Natural killer cell (primary cell): ENCODE measurements at regions not wholly inside any gene's neighbourhood (a gene's known extent, or its start where the extent isn't known, plus 50 kb on each side); places are given as distances from the start of the nearest gene placed in this dataset.

Experiments
- ATAC-seq, 3 donors: fragments of 150-1000 bp in 2 of 3; fragments of 200-7000 bp in 1 of 3; cut with Tn5 transposase; 1 replicate in 1 of 3; 2 replicates in 2 of 3; pipeline ENCODE4 v1.10.0; 2021; ENCODE audit warnings: mild to moderate bottlenecking in 2 of 3, moderate library complexity in 2 of 3
- DNase-seq, 2 donors: peaks; one replicate each; pipeline versions ENCODE4 v3.0.0 to v3.0.0-alpha.2; 2013 to 2021; ENCODE audit warnings: mixed read lengths in 1 of 2
- H3K27ac ChIP-seq: one replicate; pipeline ENCODE4 v1.5.1; 2013; ENCODE audit warnings: mild to moderate bottlenecking, low read length
- H3K27me3 ChIP-seq: one replicate; pipeline ENCODE4 v1.6.1; 2013; ENCODE audit warnings: low read length; ENCODE audit not compliant: control insufficient read depth, insufficient read depth
- H3K36me3 ChIP-seq: one replicate; pipeline ENCODE4 v1.6.1; 2013; ENCODE audit warnings: low read length; ENCODE audit not compliant: control insufficient read depth, insufficient read depth
- H3K4me1 ChIP-seq: one replicate; pipeline ENCODE4 v1.6.1; 2013; ENCODE audit warnings: low read length; ENCODE audit not compliant: control insufficient read depth, insufficient read depth
- H3K4me3 ChIP-seq: one replicate; pipeline ENCODE4 v1.5.1; 2013; ENCODE audit warnings: low read length
- H3K9me3 ChIP-seq: one replicate; pipeline ENCODE4 v1.6.1; 2013; ENCODE audit warnings: low read length; ENCODE audit not compliant: control insufficient read depth, insufficient read depth
- H3K27ac Mint-ChIP-seq, 2 donors: one replicate each; pipeline ENCODE4 v1.8.0; 2022; ENCODE audit warnings: mild to moderate bottlenecking in 2 of 2, mixed read lengths in 2 of 2, moderate library complexity in 1 of 2
- H3K27me3 Mint-ChIP-seq, 2 donors: one replicate each; pipeline ENCODE4 v1.8.0; 2022; ENCODE audit warnings: low read depth in 2 of 2, mixed read lengths in 2 of 2
- H3K36me3 Mint-ChIP-seq: one replicate; pipeline ENCODE4 v1.8.0; 2022; ENCODE audit warnings: mixed read lengths
- H3K4me1 Mint-ChIP-seq, 2 donors: one replicate each; pipeline ENCODE4 v1.8.0; 2022; ENCODE audit warnings: mixed read lengths in 2 of 2
- H3K4me3 Mint-ChIP-seq: one replicate; pipeline ENCODE4 v1.8.0; 2022; ENCODE audit warnings: mild to moderate bottlenecking, moderate library complexity, mixed read lengths
- H3K9me3 Mint-ChIP-seq, 2 donors: one replicate each; pipeline ENCODE4 v1.8.0; 2022; ENCODE audit warnings: mixed read lengths in 2 of 2
- WGBS: methylation state at CpG from one replicate; pipeline ENCODE4 v1.1.7; 2013; ENCODE audit warnings: missing lambda C conversion rate; ENCODE audit not compliant: insufficient coverage; 5-methylcytosine and 5-hydroxymethylcytosine counted together
- intact Hi-C: fragments of 100-400 bp; cut with micrococcal nuclease; formaldehyde crosslinking; loops from one replicate; pipeline ENCODE4 v1.14.2; 2022
- TF ChIP-seq, protein P1 (sequence below): fragments of 200-600 bp; IDR thresholded peaks from one replicate; pipeline ENCODE4 v1.8.0; 2022; ENCODE audit warnings: antibody characterized with exemption

DNA sequence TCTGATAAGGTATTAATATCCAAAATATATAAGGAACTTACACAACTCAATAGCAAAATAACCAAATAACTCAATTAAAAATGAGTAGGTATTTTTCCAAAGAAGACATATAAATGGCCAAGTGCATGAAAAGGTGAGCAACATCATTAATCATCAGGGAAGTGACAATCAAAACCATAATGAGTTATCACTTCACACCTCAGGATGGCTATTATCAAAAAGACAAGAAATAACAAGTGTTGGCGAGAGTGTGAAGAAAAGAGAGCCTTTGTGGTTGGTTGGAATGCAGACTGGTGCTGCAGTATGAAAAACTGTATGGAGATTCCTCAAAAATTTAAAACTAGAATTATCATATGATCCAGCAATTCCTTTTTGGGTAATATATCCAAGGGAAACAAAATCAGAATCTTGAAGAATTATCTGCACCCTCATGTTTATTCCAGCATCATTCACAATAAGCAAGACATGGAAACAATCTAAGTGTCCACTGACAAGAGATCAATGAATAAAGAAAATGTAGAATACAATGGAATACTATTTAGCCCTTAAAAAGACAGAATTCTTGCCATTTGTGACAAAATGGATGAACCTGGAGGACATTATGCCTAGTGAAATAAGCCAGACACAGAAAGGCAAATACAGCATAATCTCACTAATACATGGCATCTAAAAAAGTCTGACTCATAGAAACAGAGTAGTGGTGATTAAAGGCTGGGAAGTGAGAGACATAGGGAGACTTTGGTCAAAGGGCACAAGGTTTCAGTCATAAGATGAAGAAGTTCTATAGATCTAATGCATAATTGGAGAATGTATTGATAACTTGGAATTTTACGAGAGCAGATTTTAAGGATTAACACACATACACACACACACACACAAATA lies 175.6 kb downstream of the FOXA2 start:
- no peaks in the 10 kb centered on the region for H3K36me3 Mint-ChIP-seq
- Histone ChIP-seq H3K36me3 (no peaks in the 10 kb centered on the region), H3K4me3 (no peak overlapping the region), H3K27ac (no peak overlapping the region), H3K27me3 (no peaks in the 10 kb centered on the region), H3K4me1 (no peaks in the 10 kb centered on the region), H3K9me3 (no peaks in the 10 kb centered on the region)
- H3K27me3 Mint-ChIP-seq: no peaks in the 10 kb centered on the region
- DNase-seq (no peak), ATAC-seq (no peak)
- TF ChIP-seq, protein P1, sequence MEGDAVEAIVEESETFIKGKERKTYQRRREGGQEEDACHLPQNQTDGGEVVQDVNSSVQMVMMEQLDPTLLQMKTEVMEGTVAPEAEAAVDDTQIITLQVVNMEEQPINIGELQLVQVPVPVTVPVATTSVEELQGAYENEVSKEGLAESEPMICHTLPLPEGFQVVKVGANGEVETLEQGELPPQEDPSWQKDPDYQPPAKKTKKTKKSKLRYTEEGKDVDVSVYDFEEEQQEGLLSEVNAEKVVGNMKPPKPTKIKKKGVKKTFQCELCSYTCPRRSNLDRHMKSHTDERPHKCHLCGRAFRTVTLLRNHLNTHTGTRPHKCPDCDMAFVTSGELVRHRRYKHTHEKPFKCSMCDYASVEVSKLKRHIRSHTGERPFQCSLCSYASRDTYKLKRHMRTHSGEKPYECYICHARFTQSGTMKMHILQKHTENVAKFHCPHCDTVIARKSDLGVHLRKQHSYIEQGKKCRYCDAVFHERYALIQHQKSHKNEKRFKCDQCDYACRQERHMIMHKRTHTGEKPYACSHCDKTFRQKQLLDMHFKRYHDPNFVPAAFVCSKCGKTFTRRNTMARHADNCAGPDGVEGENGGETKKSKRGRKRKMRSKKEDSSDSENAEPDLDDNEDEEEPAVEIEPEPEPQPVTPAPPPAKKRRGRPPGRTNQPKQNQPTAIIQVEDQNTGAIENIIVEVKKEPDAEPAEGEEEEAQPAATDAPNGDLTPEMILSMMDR: no peak
- H3K27ac Mint-ChIP-seq: no peak overlapping the region
- H3K9me3 Mint-ChIP-seq: peaks cover 0 to 3% of the 10 kb centered on the region in 2 donors
- no CpG with 5 or more reads among the region's 2 CpGs for WGBS
- H3K4me1 Mint-ChIP-seq: peaks cover 16 to 17% of the 10 kb centered on the region in 2 donors
- intact Hi-C loops: no loop called here
- no peak overlapping the region for H3K4me3 Mint-ChIP-seq

DNA sequence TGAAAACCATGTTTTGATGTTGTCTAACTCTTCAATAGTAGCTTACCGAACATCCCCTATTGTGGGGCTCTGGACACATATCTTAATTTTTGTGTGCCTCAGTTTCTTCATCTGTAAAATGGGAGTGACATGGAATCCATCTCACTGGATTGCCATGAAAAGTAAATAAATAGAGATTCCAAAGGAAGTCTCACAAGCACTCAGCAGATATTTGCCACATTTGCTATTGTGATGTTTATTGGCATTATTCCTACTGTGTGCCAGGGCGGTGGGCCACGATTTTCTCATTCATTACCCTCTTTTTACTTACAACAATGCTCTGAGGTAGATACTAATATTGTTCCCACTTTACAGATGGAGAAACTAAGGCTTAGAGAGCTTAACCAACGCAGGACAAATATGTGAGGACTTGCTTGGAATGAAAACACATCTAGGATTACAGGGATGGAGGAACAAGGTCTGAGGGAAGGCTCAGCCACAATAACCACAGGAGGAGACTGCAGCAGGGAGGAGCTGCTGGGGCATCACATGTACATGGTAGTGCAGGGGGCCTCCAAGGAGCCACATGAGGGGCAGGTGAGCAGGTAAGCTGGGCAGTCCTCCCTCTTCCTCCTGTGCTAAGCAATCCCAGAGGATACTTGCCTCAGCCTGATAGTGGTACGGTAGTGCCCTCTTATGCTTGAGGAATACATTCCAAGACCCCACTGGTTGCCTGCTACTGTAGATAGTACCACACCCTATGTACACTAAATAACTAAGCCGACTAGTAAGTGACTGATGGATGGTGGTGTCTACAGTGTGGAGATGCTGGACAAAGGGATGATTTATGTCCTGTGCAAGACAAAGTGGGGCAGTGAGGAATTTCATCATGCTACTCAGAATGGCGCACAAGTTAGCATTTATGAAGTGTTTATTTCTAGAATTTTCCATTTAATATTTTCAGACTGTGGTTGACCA lies 176.9 kb downstream of the FOXA2 start:
- DNase-seq: no peak
- H3K36me3 ChIP-seq: no peaks in the 10 kb centered on the region
- no peaks in the 10 kb centered on the region for H3K27me3 ChIP-seq
- H3K36me3 Mint-ChIP-seq: no peaks in the 10 kb centered on the region
- H3K27ac ChIP-seq: no peak overlapping the region
- no peak overlapping the region for H3K4me3 ChIP-seq
- H3K27me3 Mint-ChIP-seq: no peaks in the 10 kb centered on the region
- H3K27ac Mint-ChIP-seq: no peak overlapping the region
- peaks cover 7% of the 10 kb centered on the region for H3K4me1 ChIP-seq
- no peak overlapping the region for H3K4me3 Mint-ChIP-seq
- no peaks in the 10 kb centered on the region for H3K9me3 ChIP-seq
- WGBS: 83% methylated on average over 5 of the region's 7 CpGs
- ATAC-seq: no peak
- intact Hi-C loops: no loop called here
- H3K9me3 Mint-ChIP-seq: peaks cover 0 to 3% of the 10 kb centered on the region in 2 donors
- TF ChIP-seq, protein P1: no peak
- H3K4me1 Mint-ChIP-seq: peaks cover 26 to 29% of the 10 kb centered on the region in 2 donors

DNA sequence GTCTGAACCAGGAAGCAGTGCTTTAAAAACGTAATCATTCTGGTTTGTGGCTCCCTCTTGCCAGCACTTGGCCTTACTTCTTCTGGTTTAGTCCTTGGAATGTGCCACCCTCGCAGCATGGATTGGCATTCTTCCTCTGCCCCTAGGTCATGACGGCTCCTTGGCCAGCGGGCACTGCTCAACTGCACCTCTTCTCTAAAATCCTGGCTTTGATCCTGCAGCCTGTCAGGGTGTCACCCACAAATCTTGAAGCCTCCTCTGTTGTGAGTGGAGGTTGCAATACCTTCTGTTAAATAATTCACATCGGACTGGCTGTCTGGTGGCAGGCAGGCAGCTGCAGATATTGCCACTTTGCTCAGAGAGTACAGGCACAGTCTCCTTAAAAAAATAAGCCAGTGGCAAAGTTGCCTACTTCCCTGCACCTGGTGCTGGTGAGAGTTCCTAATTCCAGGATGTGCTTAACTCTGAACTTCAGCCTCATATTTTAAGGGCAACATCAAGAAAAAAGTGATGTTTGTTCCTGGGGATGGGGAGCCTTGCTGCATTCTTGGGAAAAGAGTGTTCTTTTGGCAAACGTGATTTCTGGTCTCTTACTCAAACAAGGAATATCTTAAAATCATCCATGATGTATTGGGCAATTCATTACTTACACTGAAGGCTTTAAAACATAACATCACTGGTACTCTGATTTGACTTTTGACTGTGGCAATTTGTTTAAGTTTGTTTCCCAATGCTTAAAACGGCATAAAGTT lies 179.8 kb downstream of the FOXA2 start:
- no peak overlapping the region for H3K4me3 ChIP-seq
- no peak overlapping the region for H3K27ac ChIP-seq
- no peaks in the 10 kb centered on the region for H3K36me3 ChIP-seq
- 65% methylated on average over 6 of the region's 7 CpGs for WGBS
- no peaks in the 10 kb centered on the region for H3K9me3 Mint-ChIP-seq
- TF ChIP-seq, protein P1: no peak
- no peaks in the 10 kb centered on the region for H3K27me3 Mint-ChIP-seq
- DNase-seq (no peak), ATAC-seq (no peak)
- H3K27ac Mint-ChIP-seq: peak overlapping the region; percentile 68 to 85
- H3K36me3 Mint-ChIP-seq: no peaks in the 10 kb centered on the region
- H3K4me1 Mint-ChIP-seq: peaks cover 26 to 31% of the 10 kb centered on the region in 2 donors
- no peaks in the 10 kb centered on the region for H3K9me3 ChIP-seq
- intact Hi-C loops: no loop called here
- peak overlapping the region; percentile 91 for H3K4me3 Mint-ChIP-seq
- H3K27me3 ChIP-seq: no peaks in the 10 kb centered on the region
- peaks cover 7% of the 10 kb centered on the region for H3K4me1 ChIP-seq
